GM21390 (cell line): ENCODE measurements at regions not wholly inside any gene's neighbourhood (a gene's known extent, or its start where the extent isn't known, plus 50 kb on each side); places are given as distances from the start of the nearest gene placed in this dataset.
"Not testable (repeated sequence)": the region's sequence is repeated elsewhere in the genome, so short reads cannot be mapped to it uniquely, and the experiment has no call there.

ENCODE experiments used
- ATAC-seq: cut with Tn5 transposase; IDR thresholded peaks from one replicate; pipeline ENCODE4 v1.9.1; 2021; ENCODE audit not compliant: unreplicated experiment

GRCh38 chr4:147096667-147097604 lies 151.3 kb upstream of the TTC29 start:
- peak; percentile 76 for ATAC-seq

GRCh38 chr4:147101678-147102077 lies 156.0 kb upstream of the TTC29 start:
- no peak for ATAC-seq

- ATAC-seq: no peak
Measured at GRCh38 chr4:147102596-147102995, 156.9 kb upstream of the TTC29 start.

GRCh38 chr4:147103403-147103946 lies 157.8 kb upstream of the TTC29 start:
- no peak for ATAC-seq

GRCh38 chr4:147104768-147105167 lies 159.1 kb upstream of the TTC29 start:
- no peak for ATAC-seq

GRCh38 chr4:147108409-147108808 lies 162.7 kb upstream of the TTC29 start:
- ATAC-seq: no peak

- ATAC-seq: no peak
Measured at GRCh38 chr4:147109800-147110199, 164.1 kb upstream of the TTC29 start.

GRCh38 chr4:147110473-147111367 lies 165.1 kb upstream of the TTC29 start:
- ATAC-seq: no peak

GRCh38 chr4:147112196-147112595 lies 166.5 kb upstream of the TTC29 start:
- not testable (repeated sequence) for ATAC-seq

GRCh38 chr4:147117431-147117830 lies 171.8 kb upstream of the TTC29 start:
- ATAC-seq: no peak

GRCh38 chr4:147118528-147118927 lies 172.9 kb upstream of the TTC29 start:
- ATAC-seq: peak; percentile 65

GRCh38 chr4:147122685-147123084 lies 177.0 kb upstream of the TTC29 start:
- no peak for ATAC-seq

- ATAC-seq: no peak
Measured at GRCh38 chr4:147123146-147123545, 177.5 kb upstream of the TTC29 start.

- ATAC-seq: no peak
Measured at GRCh38 chr4:147128787-147129186, 183.1 kb upstream of the TTC29 start.

GRCh38 chr4:147129687-147130086 lies 184.0 kb upstream of the TTC29 start:
- no peak for ATAC-seq

GRCh38 chr4:147134536-147135210 lies 189.0 kb upstream of the TTC29 start:
- no peak for ATAC-seq

GRCh38 chr4:147136310-147136709 lies 190.6 kb upstream of the TTC29 start:
- no peak for ATAC-seq

- no peak for ATAC-seq
Measured at GRCh38 chr4:147136751-147137150, 191.1 kb upstream of the TTC29 start.

- no peak for ATAC-seq
Measured at GRCh38 chr4:147137280-147137679, 191.6 kb upstream of the TTC29 start.

GRCh38 chr4:147138171-147138570 lies 192.5 kb upstream of the TTC29 start:
- no peak for ATAC-seq
